ENCODE measurements at regions not wholly inside any gene's neighbourhood (a gene's known extent, or its start where the extent isn't known, plus 50 kb on each side); places are given as distances from the start of the nearest gene placed in this dataset.

DNA sequence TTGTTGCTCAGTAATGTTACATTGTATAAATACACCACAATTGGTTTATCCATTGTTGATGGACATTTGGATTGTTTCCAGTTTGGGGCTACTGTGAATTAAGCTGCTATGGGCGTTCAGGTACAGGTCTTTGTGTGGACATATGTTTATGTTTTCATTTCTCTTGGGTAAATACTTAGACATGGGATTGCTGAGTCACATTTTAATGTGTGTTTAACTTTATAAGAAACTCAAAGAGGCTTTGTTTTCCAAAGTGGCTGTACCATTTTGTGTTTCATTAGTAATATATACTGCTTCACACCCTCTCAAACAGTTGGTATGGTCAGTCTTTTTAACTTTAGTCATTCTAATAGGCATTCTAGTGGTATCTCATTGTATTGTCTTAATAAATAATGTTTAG, 225.0 kb downstream of the SPTSSA start:
- ChIA-PET RAD21 (ENCODE audit: low non-redundant PET in 1 of 2, low total read pairs in 2 of 2, uncharacterized antibody in 2 of 2, unreplicated experiment in 2 of 2) (no interaction called here), POLR2A (no interaction called here), CTCF (no interaction called here)
- no TSS peak for BruUV-seq (replicated peaks)
- DNase-seq (ENCODE audit: low read depth, low spot score): no peak
- Histone ChIP-seq H3K4me3 (replicated peaks in 1 of 2; ENCODE audit: low read depth in 1 of 2, low read length in 2 of 2) (no peak overlapping the region), H3K27ac (ENCODE audit: low read depth, low read length) (no peak overlapping the region), H3K9me2 (ENCODE audit: insufficient read depth) (no peaks in the 10 kb centered on the region), H3K27me3 (ENCODE audit: insufficient read depth, low read length) (0 out of 2 replicates have a peak, but pooled peaks cover 2% of the 10 kb centered on the region), H3K79me2 (ENCODE audit: insufficient read depth, low read length) (no peaks in the 10 kb centered on the region), H3K9me3 (ENCODE audit: control insufficient read depth in 1 of 2, insufficient read depth in 1 of 2, low read depth in 1 of 2, low read length in 2 of 2) (no peaks in the 10 kb centered on the region), H3K4me2 (ENCODE audit: low read length) (no peak overlapping the region), H3K4me1 (ENCODE audit: control insufficient read depth in 1 of 2, insufficient read depth in 2 of 2, low read length in 2 of 2) (no peaks in the 10 kb centered on the region), H4K20me1 (ENCODE audit: insufficient read depth) (no peaks in the 10 kb centered on the region), H3K9ac (ENCODE audit: low read length) (no peak overlapping the region), H3K36me3 (ENCODE audit: control insufficient read depth in 1 of 2, insufficient read depth in 2 of 2, low read length in 2 of 2) (no peaks in the 10 kb centered on the region), H2AFZ (ENCODE audit: low read depth, low read length, poor library complexity, severe bottlenecking) (no peak overlapping the region)
- intact Hi-C loops (cut with micrococcal nuclease): no loop called here
- no peak for TF ChIP-seq FOSL1 (IDR thresholded peaks at IDR 0.05; ENCODE audit: low read depth)
- TF ChIP-seq TCF7L2 (IDR thresholded peaks at IDR 0.05; ENCODE audit: borderline replicate concordance, extremely low read depth, insufficient read depth, insufficient read length): no peak
- no peak for ATAC-seq

DNA sequence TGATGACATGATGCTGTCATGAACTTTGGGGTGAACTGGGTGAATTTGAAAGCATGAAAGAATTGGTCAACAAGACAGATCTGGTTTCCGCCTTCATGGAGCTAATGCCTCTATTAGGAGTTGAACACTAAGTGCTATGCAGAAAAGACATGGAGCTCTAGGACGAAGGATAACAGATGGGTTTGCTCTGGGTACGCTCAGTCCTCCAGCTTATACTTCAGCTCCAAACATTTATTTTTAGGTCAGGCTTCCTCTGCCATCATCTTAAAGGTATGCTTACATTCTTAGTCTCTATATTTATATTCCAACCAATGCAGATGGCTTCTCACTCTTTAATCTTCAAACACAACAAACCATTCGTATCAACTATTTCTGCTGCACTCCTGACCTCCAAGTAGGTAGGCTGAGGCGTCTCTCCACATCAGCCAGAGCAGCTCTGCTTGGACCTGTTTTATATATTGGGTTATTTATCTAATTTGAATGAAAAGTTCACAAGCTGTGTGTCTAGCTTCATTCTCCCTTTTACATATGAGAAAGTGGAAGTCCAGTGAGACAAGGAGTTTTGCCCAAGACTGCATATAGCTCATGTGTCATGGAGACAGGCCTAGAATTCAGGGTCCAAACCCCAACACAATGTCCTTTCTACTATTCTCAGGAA, 226.3 kb downstream of the SPTSSA start:
- DNase-seq (ENCODE audit: low read depth, low spot score) (no peak), ATAC-seq (no peak)
- Histone ChIP-seq H3K4me3 (replicated peaks in 1 of 2; ENCODE audit: low read depth in 1 of 2, low read length in 2 of 2) (no peak overlapping the region), H3K9ac (ENCODE audit: low read length) (no peak overlapping the region), H3K9me2 (ENCODE audit: insufficient read depth) (no peaks in the 10 kb centered on the region), H3K79me2 (ENCODE audit: insufficient read depth, low read length) (no peaks in the 10 kb centered on the region), H3K36me3 (ENCODE audit: control insufficient read depth in 1 of 2, insufficient read depth in 2 of 2, low read length in 2 of 2) (no peaks in the 10 kb centered on the region), H3K27ac (ENCODE audit: low read depth, low read length) (no peak overlapping the region), H3K27me3 (ENCODE audit: insufficient read depth, low read length) (0 out of 2 replicates have a peak, but pooled peaks cover 2% of the 10 kb centered on the region), H3K9me3 (ENCODE audit: control insufficient read depth in 1 of 2, insufficient read depth in 1 of 2, low read depth in 1 of 2, low read length in 2 of 2) (no peaks in the 10 kb centered on the region), H3K4me1 (ENCODE audit: control insufficient read depth in 1 of 2, insufficient read depth in 2 of 2, low read length in 2 of 2) (no peaks in the 10 kb centered on the region), H2AFZ (ENCODE audit: low read depth, low read length, poor library complexity, severe bottlenecking) (no peak overlapping the region), H4K20me1 (ENCODE audit: insufficient read depth) (no peaks in the 10 kb centered on the region), H3K4me2 (ENCODE audit: low read length) (no peak overlapping the region)
- ChIA-PET POLR2A (no interaction called here), CTCF (interaction anchor here (1.4 kb wide), 1 partner anchor 9 kb away, joined by 3 read pairs; no protein-coding TSS in a partner anchor), RAD21 (ENCODE audit: low non-redundant PET in 1 of 2, low total read pairs in 2 of 2, uncharacterized antibody in 2 of 2, unreplicated experiment in 2 of 2) (no interaction called here)
- intact Hi-C loops (cut with micrococcal nuclease): no loop called here
- no TSS peak for BruUV-seq (replicated peaks)
- TF ChIP-seq SRF (IDR thresholded peaks at IDR 0.05; ENCODE audit: low read depth) (no peak), YY1 (IDR thresholded peaks at IDR 0.05; ENCODE audit: extremely low read depth, insufficient replicate concordance, low read depth, low read length) (no peak), EGR1 (IDR thresholded peaks at IDR 0.05; ENCODE audit: low read depth) (no peak), EZH2phosphoT487 (IDR thresholded peaks at IDR 0.05; ENCODE audit: borderline replicate concordance) (no peak), ZFX (IDR thresholded peaks at IDR 0.05) (no peak), JUND (IDR thresholded peaks at IDR 0.05) (no peak), SIN3A (IDR thresholded peaks at IDR 0.05; ENCODE audit: low read depth) (no peak), FOSL1 (IDR thresholded peaks at IDR 0.05; ENCODE audit: low read depth) (no peak)
- TF ChIP-seq, protein P1, sequence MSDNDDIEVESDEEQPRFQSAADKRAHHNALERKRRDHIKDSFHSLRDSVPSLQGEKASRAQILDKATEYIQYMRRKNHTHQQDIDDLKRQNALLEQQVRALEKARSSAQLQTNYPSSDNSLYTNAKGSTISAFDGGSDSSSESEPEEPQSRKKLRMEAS (IDR thresholded peaks at IDR 0.05): no peak
- TF ChIP-seq, protein P2, sequence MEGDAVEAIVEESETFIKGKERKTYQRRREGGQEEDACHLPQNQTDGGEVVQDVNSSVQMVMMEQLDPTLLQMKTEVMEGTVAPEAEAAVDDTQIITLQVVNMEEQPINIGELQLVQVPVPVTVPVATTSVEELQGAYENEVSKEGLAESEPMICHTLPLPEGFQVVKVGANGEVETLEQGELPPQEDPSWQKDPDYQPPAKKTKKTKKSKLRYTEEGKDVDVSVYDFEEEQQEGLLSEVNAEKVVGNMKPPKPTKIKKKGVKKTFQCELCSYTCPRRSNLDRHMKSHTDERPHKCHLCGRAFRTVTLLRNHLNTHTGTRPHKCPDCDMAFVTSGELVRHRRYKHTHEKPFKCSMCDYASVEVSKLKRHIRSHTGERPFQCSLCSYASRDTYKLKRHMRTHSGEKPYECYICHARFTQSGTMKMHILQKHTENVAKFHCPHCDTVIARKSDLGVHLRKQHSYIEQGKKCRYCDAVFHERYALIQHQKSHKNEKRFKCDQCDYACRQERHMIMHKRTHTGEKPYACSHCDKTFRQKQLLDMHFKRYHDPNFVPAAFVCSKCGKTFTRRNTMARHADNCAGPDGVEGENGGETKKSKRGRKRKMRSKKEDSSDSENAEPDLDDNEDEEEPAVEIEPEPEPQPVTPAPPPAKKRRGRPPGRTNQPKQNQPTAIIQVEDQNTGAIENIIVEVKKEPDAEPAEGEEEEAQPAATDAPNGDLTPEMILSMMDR (IDR thresholded peaks at IDR 0.05 in 2 of 3, conservative IDR thresholded peaks at IDR 0.05 in 1 of 3; ENCODE audit: borderline replicate concordance in 1 of 3, insufficient read depth in 1 of 3, low read depth in 2 of 3, low read length in 2 of 3): no peak

Data from HCT116 (cell line).